ENCODE measurements at regions not wholly inside any gene's neighbourhood (a gene's known extent, or its start where the extent isn't known, plus 50 kb on each side); places are given as distances from the start of the nearest gene placed in this dataset.

GRCh38 chr21:25385341-25385740 lies 221.9 kb downstream of the MRPL39 start:
- in situ Hi-C loops (cut with MboI; ENCODE audit: low sequenced_read_pairs) = no loop called here

- in situ Hi-C loops (cut with MboI; ENCODE audit: low sequenced_read_pairs) = no loop called here
Measured at GRCh38 chr21:25384782-25385181, 222.5 kb downstream of the MRPL39 start.

GRCh38 chr21:25383545-25383944 lies 223.7 kb downstream of the MRPL39 start:
- in situ Hi-C loops (cut with MboI; ENCODE audit: low sequenced_read_pairs) = no loop called here

GRCh38 chr21:25381936-25382452 lies 225.3 kb downstream of the MRPL39 start:
- in situ Hi-C loops (cut with MboI; ENCODE audit: low sequenced_read_pairs) = no loop called here

GRCh38 chr21:25375675-25376074 lies 231.6 kb downstream of the MRPL39 start:
- in situ Hi-C loops (cut with MboI; ENCODE audit: low sequenced_read_pairs) = no loop called here

- in situ Hi-C loops (cut with MboI; ENCODE audit: low sequenced_read_pairs) = no loop called here
Measured at GRCh38 chr21:25373126-25374082, 233.9 kb downstream of the MRPL39 start.

GRCh38 chr21:25371841-25372425 lies 235.3 kb downstream of the MRPL39 start:
- in situ Hi-C loops (cut with MboI; ENCODE audit: low sequenced_read_pairs) = no loop called here

GRCh38 chr21:25370311-25370744 lies 237.0 kb downstream of the MRPL39 start:
- in situ Hi-C loops (cut with MboI; ENCODE audit: low sequenced_read_pairs) = no loop called here

GRCh38 chr21:25369524-25370300 lies 237.6 kb downstream of the MRPL39 start:
- in situ Hi-C loops (cut with MboI; ENCODE audit: low sequenced_read_pairs) = no loop called here

- in situ Hi-C loops (cut with MboI; ENCODE audit: low sequenced_read_pairs) = no loop called here
Measured at GRCh38 chr21:25368531-25368930, 238.8 kb downstream of the MRPL39 start.

GRCh38 chr21:25366116-25366515 lies 241.2 kb downstream of the MRPL39 start:
- in situ Hi-C loops (cut with MboI; ENCODE audit: low sequenced_read_pairs) = no loop called here

- in situ Hi-C loops (cut with MboI; ENCODE audit: low sequenced_read_pairs) = no loop called here
Measured at GRCh38 chr21:25362375-25363267, 244.7 kb downstream of the MRPL39 start.

- in situ Hi-C loops (cut with MboI; ENCODE audit: low sequenced_read_pairs) = no loop called here
Measured at GRCh38 chr21:25361765-25362164, 245.5 kb downstream of the MRPL39 start.

GRCh38 chr21:25361097-25361496 lies 246.2 kb downstream of the MRPL39 start:
- in situ Hi-C loops (cut with MboI; ENCODE audit: low sequenced_read_pairs) = no loop called here

- in situ Hi-C loops (cut with MboI; ENCODE audit: low sequenced_read_pairs) = no loop called here
Measured at GRCh38 chr21:25360593-25360992, 246.7 kb downstream of the MRPL39 start.

GRCh38 chr21:25359724-25360123 lies 247.6 kb downstream of the MRPL39 start:
- in situ Hi-C loops (cut with MboI; ENCODE audit: low sequenced_read_pairs) = no loop called here

- in situ Hi-C loops (cut with MboI; ENCODE audit: low sequenced_read_pairs) = no loop called here
Measured at GRCh38 chr21:25350056-25350455, 257.2 kb downstream of the MRPL39 start.

- in situ Hi-C loops (cut with MboI; ENCODE audit: low sequenced_read_pairs) = no loop called here
Measured at GRCh38 chr21:25343774-25344545, 263.3 kb downstream of the MRPL39 start.

GRCh38 chr21:25342816-25343215 lies 264.5 kb downstream of the MRPL39 start:
- in situ Hi-C loops (cut with MboI; ENCODE audit: low sequenced_read_pairs) = no loop called here

Data from HL-60/S4 treated with phorbol 12-myristate 13-acetate at 8.2 ng/mL for 4 days and 3 days (cell line).